ENCODE measurements at regions not wholly inside any gene's neighbourhood (a gene's known extent, or its start where the extent isn't known, plus 50 kb on each side); places are given as distances from the start of the nearest gene placed in this dataset.
"Not testable (repeated sequence)": the region's sequence is repeated elsewhere in the genome, so short reads cannot be mapped to it uniquely, and the experiment has no call there.

- DNase-seq (ENCODE audit: low read depth in 2 of 2): no peak
Measured at GRCh38 chr5:116779846-116780245, 205.2 kb upstream of the SEMA6A start.

GRCh38 chr5:116778651-116779280, 204.1 kb upstream of the SEMA6A start:
- no peak for DNase-seq (ENCODE audit: low read depth in 2 of 2)

GRCh38 chr5:116778032-116778431, 203.4 kb upstream of the SEMA6A start:
- no peak for DNase-seq (ENCODE audit: low read depth in 2 of 2)

DNA sequence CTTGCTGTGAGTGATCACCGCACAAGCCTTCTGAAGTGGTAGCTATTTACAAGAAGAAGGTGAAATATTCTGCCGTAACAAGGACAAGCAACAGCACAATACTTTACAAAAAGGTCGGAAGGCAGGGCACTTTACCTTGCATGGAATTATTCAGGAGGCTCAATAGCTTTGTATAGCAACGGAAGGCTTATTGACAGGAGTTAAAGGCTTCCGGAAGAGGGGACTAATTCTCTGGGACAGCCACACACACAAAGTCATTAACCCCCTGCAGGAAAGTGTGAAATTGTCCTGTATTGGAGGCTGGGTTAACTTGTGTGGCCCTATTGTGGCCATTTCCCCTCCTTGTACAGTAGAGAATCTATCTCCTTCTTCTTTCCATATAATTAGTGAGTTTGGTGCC, 199.3 kb upstream of the SEMA6A start:
- no peak for DNase-seq (ENCODE audit: low read depth in 2 of 2)

DNA sequence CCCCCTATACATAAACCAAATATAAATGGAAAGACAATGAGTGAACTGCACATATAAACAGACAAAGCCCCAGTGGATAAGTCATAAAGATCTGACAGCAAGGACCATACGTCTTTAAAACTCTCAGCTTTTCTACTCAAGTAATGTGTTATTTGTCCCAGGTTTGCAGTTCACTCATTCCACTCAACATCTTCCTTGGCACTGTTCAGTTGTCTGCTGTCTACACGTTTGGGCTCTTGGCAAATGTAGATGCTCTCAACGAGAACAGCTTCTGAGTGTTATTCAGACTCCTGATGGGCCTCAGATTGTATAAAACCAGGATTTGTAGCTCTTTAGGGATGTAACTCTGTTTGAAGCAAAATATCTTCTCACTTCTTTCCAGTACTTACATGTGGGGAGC, 198.2 kb upstream of the SEMA6A start:
- no peak for DNase-seq (ENCODE audit: low read depth in 2 of 2)

DNA sequence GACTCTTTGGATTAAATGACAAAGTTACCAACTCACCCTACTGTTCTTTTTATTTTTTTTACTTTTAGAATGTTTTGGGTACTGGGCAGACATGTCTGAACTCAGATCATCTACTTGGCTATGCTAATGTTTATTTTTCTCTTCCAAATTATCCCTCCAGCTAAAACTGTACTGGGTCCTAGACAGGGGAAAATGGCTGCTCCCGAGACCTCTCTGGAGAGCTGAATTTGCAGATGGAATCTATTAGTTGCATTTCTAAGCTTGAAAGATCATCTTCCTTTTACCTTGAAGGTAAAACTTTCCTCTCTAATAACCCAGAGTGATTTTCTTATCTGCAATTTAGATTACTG, 197.5 kb upstream of the SEMA6A start:
- no peak for DNase-seq (ENCODE audit: low read depth in 2 of 2)

GRCh38 chr5:116771466-116772151, 197.0 kb upstream of the SEMA6A start:
- DNase-seq (ENCODE audit: low read depth in 2 of 2): no peak

DNA sequence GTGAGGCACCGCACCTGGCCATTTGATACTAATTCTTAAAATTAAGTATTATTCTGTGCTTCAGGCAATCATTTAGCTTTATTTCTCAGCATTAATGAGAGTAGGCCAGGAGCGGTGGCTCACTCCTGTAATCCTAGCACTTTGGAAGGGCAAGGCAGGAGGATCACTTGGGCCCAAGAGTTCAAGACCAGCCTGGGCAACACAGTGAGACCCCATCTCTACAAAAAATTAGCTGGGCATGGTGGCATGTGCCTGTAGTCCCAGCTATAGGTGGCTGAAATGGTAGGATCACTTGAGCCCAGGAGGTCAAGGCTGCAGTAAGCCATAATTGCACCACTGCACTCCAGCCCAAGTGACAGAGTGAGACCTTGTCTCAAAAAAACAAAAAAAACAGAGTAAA, 195.3 kb upstream of the SEMA6A start:
- not testable (repeated sequence) for DNase-seq (ENCODE audit: low read depth in 2 of 2)

DNA sequence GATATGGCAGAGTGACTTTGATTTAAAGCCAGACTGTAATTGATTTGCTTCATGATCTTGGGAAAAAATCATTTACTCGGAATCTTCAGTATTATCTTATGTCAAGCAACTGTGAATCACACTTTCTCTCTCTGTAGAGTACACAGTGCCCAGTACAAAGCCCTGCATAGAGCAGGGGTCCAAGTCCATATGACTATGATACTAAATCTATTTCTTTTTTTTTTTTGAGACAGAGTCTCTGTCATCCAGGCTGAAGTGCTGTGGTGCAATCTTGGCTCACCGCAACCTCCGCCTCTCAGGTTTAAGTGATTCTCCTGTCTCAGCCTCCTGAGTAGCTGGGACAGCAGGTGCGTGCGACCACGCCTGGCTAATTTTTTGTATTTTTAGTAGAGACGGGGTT, 194.8 kb upstream of the SEMA6A start:
- no peak for DNase-seq (ENCODE audit: low read depth in 2 of 2)

DNA sequence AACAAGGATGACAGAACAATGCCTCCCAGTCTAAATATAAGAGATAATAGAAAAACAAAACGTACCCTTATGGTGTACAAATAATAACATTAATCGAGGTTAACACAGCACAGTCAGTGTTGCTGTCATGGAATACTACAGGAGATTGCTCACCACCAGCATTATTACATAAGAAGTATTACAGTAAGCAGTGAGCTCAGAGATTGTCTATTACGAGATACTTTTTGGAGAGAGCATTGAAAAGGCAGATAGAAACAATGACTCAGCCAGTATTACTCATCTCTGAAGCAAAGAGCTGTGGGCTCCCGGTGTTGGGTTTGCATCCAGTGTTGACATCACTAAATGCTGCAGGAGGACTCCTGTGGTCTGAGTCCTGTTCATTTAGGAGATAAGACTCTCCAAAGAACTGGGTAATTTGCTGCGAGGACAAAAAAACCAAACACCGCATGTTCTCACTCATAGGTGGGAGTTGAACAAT, 191.9 kb upstream of the SEMA6A start:
- no peak for DNase-seq (ENCODE audit: low read depth in 2 of 2)

GRCh38 chr5:116765441-116765840, 190.8 kb upstream of the SEMA6A start:
- no peak for DNase-seq (ENCODE audit: low read depth in 2 of 2)

- no peak for DNase-seq (ENCODE audit: low read depth in 2 of 2)
Measured at GRCh38 chr5:116764941-116765340, 190.3 kb upstream of the SEMA6A start.

DNA sequence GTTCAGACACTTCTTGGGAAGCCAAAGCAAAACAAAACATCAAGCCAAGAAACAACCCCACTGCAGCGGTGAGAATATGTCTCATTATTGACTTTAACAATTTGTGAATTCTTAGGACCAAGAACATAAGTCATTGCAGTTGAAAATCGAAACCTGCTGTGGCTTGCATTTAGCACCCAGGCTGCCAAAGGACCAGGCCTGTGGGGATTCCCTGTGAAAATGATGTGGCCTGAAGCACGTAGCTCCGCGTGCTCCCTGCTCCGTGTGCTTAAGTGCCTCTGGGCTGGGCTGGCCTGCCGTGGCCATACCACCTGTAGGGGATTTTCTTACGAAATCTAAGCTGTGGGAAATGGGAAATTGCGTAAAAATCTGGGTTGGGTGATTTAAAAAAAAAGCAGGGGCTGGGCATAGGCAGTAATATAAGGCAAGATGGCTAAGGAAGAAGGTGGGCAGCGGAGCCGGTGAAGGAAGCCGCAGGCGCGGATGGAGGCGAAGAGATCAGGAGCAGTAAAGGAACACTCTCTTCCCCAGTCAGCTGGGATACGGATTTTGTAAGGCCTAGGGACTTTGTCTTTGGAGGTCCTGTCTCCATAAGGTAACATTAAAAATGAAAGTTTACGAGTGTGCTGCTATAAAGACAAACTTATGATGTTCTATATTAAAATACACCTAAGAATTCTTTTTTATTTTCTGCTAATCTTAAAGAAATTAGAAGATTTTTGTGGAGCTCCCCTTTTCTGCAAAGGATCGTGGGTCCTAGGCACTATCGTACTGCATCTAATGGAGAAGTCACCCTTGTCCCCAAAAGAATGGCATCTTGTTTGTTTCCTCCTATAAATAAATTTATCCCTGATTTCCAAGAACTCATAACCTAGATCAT, 189.6 kb upstream of the SEMA6A start:
- DNase-seq (ENCODE audit: low read depth in 2 of 2): no peak

DNA sequence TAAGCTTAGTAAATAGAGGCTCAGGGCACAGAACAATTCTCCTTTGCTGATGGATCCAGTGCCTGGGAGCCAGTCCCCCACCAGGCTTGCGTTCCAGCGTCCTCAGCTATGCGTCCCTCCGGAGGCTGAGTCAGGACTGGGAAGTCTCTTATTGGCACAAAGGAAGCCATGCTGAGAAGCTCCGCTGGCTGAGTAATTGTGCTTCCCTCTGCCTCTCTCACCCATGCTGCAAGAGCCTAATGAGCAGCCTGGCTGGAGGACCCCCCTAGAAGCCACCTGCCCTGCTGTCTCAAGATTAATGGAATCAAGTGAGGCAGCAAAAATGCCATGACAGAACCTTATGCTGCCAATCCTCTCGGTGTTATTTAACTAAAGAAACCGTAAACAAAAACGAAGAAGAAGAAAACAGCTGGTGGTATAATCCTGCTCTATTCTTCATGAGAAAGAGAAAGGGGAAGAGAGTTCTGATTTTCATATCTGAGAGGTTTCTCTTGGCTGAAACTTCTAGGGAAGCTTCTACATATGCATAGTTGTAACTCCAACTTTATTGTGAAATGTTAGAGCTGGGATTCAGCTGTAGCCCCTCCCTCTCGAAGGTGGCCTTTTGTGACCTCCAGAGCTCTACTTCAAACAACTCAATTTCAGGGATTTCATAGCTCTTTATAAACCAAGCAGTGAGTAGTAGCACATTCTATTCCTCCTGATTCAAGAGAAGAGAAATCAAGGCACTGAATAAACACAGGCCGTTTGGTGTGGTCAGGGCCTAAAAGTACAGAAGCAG, 185.4 kb upstream of the SEMA6A start:
- no peak for DNase-seq (ENCODE audit: low read depth in 2 of 2)

- no peak for DNase-seq (ENCODE audit: low read depth in 2 of 2)
Measured at GRCh38 chr5:116757326-116757725, 182.7 kb upstream of the SEMA6A start.

DNA sequence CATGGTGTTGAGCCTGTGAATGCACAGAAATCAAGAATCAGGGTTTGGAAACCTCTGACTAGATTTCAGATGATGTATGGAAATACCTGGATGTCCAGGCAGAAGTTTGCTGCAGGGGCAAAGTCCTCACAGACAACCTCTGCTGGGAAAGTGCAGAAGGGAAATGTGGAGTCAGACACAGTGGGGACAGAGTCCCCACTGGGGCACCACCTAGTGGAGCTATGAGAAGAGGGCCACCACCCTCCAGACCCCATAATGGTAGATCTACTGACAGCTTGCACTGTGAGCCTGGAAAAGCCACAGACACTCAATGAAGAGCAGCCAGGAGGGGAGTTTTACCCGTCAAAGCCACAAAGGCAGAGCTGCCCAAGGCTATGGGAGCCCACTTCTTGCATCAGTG, 181.9 kb upstream of the SEMA6A start:
- DNase-seq (ENCODE audit: low read depth in 2 of 2): no peak

DNA sequence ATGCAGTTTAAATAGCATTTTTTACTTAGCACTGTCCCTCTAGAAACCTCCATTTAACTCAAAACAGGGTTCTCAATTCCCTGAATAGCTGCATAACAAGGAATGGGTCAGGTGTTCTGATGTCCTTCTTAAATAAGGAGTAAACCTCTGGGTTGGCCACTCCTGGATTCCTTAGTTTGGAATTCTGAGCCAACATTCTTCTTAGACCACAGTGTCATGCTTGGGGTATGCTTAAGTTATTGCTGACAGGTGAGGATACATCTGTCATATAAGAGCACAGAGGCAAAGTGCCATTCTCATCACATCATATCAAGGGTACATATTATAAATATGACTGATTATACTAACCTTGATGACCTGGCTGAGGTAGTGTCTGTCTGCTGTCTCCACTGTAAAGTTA, 179.9 kb upstream of the SEMA6A start:
- DNase-seq (ENCODE audit: low read depth in 2 of 2): no peak

DNA sequence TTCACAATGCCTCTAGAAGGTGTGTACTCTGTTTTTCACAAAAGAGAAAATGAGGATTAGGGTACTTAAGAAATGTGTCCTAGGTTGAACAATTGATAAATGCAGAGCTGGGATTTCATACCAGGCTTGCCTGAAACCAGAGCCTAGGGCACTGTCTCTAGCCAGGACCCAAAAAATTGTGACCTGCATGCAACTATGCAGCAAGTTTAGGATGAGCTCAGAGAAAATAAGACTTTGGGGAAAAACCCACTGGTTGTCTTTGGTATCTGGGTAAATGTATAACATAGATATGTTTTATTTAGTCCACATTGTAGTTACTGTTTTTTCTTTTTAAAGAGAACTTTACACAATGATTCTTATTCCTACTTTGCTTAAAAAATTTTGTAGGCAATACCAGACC, 177.1 kb upstream of the SEMA6A start:
- DNase-seq (ENCODE audit: low read depth in 2 of 2): no peak

GRCh38 chr5:116750631-116751580, 176.3 kb upstream of the SEMA6A start:
- no peak for DNase-seq (ENCODE audit: low read depth in 2 of 2)

GRCh38 chr5:116747881-116748280, 173.3 kb upstream of the SEMA6A start:
- no peak for DNase-seq (ENCODE audit: low read depth in 2 of 2)

- DNase-seq (ENCODE audit: low read depth in 2 of 2): no peak
Measured at GRCh38 chr5:116746668-116747067, 172.0 kb upstream of the SEMA6A start.
